Adrenal gland (tissue), 9 donors: ENCODE measurements at regions not wholly inside any gene's neighbourhood (a gene's known extent, or its start where the extent isn't known, plus 50 kb on each side); places are given as distances from the start of the nearest gene placed in this dataset.

Experiments
- DNase-seq, 7 donors: peaks; one replicate each; pipeline ENCODE4 v3.0.0-alpha.2; 2019 to 2020
- H3K27ac ChIP-seq, 5 donors: fragments of 200-600 bp; sonication (generic) in 4 of 5; 1 replicate in 3 of 5; 2 replicates in 2 of 5; pipeline versions ENCODE4 v1.5.1 to v1.8.0; 2016 to 2020; ENCODE audit warnings: mild to moderate bottlenecking in 1 of 5
- H3K27me3 ChIP-seq: fragments of 200-600 bp; 2 replicates; pipeline ENCODE4 v1.8.0; 2021
- H3K36me3 ChIP-seq, 2 donors: fragments of 200-600 bp; replicated peaks in 1 of 2; 1 replicate in 1 of 2; 2 replicates in 1 of 2; pipeline versions ENCODE4 v1.5.1 to v1.8.0; 2018 to 2022
- H3K4me1 ChIP-seq, 2 donors: fragments of 200-600 bp; replicated peaks in 1 of 2; 1 replicate in 1 of 2; 2 replicates in 1 of 2; pipeline versions ENCODE4 v1.5.1 to v1.8.0; 2018 to 2021
- H3K4me3 ChIP-seq, 4 donors: fragments of 200-600 bp; sonication (generic) in 3 of 4; one replicate each; pipeline ENCODE4 v1.5.1; 2016 to 2018
- H3K9me3 ChIP-seq, 3 donors: fragments of 200-600 bp; sonication (generic) in 1 of 3; replicated peaks in 1 of 3; 1 replicate in 2 of 3; 2 replicates in 1 of 3; pipeline versions ENCODE4 v1.5.1 to v1.8.0; 2016 to 2021
- POLR2A ChIP-seq, 2 donors: fragments of 450-650 bp; IDR thresholded peaks; one replicate each; pipeline ENCODE4 v1.6.1; 2017; ENCODE audit warnings: antibody characterized with exemption in 2 of 2, mild to moderate bottlenecking in 2 of 2, moderate library complexity in 1 of 2
- WGBS, 4 donors: extraction: QIAGEN DNeasy Blood & Tissue Kit in 2 of 4; methylation state at CpG; one replicate each; pipeline versions ENCODE4 v1.1.5 to v1.1.7; 2013 to 2017; 5-methylcytosine and 5-hydroxymethylcytosine counted together
- intact Hi-C, 2 donors: fragments of 100-400 bp; cut with DNase I; formaldehyde crosslinking; loops; one replicate each; pipeline versions ENCODE4 v1.14.1 to v1.15.0; 2022 to 2023
- TF ChIP-seq, protein P1 (sequence below), 6 experiments: fragments of 450-650 bp in 4 of 6; fragments of 200-600 bp in 2 of 6; sonication (generic) in 1 of 6; IDR thresholded peaks; 1 replicate in 5 of 6; 2 replicates in 1 of 6; pipeline versions ENCODE4 v1.5.1 to v1.8.0; 2016 to 2021; ENCODE audit warnings: antibody characterized with exemption in 6 of 6, mild to moderate bottlenecking in 2 of 6, moderate library complexity in 1 of 6
- donor health status: healthy with polysubstance abuse.
- donor health status: Bipolar disorder and iron deficiency.
- donor health status: DM: yes; HTN: yes; CAD: no.
- donor health status: DM: no; HTN: no; CAD: no.
- donor health status: DM: no; HTN: no; CAD: no.

DNA sequence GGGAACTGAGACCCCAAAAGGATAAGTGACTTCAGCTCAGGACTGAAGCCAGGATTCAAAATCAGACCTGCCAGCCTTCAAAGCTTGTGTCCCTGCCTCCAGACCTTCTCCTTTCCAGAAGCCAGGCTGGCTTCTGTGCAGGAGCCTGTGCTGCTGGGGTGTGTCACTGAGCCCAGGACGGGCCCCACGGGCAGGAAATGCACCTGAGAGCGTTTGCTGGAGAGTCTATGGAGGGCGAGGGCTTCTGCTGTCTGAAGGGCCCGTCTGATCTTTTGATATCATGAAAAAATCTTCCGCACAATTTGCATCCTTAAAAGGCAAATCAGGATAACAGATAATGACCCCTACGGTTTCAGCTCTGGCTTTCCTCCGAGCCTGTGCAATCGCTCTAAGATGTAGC lies 125.4 kb downstream of the FAM43A start:
- Histone ChIP-seq H3K9me3 (no peaks in the 10 kb centered on the region), H3K4me3 (no peak overlapping the region), H3K27me3 (no peaks in the 10 kb centered on the region), H3K36me3 (no peaks in the 10 kb centered on the region), H3K4me1 (no peaks in the 10 kb centered on the region), H3K27ac (no peak overlapping the region)
- DNase-seq: peak in 1 of 7 donors; percentile 44
- intact Hi-C loops: no loop called here
- 68 to 81% (median 79%) methylated on average over 5 to 9 of the region's 9 CpGs for WGBS, 4 donors
- TF ChIP-seq POLR2A (IDR thresholded peaks at IDR 0.05): no peak
- TF ChIP-seq, protein P1, sequence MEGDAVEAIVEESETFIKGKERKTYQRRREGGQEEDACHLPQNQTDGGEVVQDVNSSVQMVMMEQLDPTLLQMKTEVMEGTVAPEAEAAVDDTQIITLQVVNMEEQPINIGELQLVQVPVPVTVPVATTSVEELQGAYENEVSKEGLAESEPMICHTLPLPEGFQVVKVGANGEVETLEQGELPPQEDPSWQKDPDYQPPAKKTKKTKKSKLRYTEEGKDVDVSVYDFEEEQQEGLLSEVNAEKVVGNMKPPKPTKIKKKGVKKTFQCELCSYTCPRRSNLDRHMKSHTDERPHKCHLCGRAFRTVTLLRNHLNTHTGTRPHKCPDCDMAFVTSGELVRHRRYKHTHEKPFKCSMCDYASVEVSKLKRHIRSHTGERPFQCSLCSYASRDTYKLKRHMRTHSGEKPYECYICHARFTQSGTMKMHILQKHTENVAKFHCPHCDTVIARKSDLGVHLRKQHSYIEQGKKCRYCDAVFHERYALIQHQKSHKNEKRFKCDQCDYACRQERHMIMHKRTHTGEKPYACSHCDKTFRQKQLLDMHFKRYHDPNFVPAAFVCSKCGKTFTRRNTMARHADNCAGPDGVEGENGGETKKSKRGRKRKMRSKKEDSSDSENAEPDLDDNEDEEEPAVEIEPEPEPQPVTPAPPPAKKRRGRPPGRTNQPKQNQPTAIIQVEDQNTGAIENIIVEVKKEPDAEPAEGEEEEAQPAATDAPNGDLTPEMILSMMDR (IDR thresholded peaks at IDR 0.05): no peak

DNA sequence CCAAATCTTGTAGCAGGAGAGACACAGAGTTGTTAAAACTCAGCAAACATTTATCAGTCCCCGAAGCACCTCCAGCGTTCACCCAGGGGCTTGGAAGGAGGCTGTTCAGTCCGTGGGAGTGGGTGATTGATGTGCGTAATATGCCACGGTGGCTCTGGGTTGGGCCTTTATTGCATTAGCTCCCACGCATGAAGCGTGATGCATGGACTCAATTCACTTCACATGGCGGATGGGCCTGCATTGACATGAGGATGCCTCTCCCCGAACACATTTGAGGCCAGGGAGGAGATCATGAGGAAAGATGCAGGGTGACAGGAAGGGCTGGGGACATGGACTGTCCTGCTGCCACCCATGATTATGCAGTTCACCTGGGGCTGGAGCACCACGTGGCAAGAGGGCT lies 126.5 kb downstream of the FAM43A start:
- Histone ChIP-seq H3K9me3 (no peaks in the 10 kb centered on the region), H3K4me3 (no peak overlapping the region), H3K27ac (no peak overlapping the region), H3K4me1 (no peaks in the 10 kb centered on the region), H3K27me3 (no peaks in the 10 kb centered on the region), H3K36me3 (no peaks in the 10 kb centered on the region)
- 89 to 94% (median 91%) methylated on average over 9 to 10 of the region's 10 CpGs for WGBS, 4 donors
- DNase-seq: peak in 1 of 7 donors; percentile 39
- intact Hi-C loops: no loop called here
- no peak for TF ChIP-seq POLR2A (IDR thresholded peaks at IDR 0.05)
- TF ChIP-seq, protein P1 (IDR thresholded peaks at IDR 0.05): no peak

DNA sequence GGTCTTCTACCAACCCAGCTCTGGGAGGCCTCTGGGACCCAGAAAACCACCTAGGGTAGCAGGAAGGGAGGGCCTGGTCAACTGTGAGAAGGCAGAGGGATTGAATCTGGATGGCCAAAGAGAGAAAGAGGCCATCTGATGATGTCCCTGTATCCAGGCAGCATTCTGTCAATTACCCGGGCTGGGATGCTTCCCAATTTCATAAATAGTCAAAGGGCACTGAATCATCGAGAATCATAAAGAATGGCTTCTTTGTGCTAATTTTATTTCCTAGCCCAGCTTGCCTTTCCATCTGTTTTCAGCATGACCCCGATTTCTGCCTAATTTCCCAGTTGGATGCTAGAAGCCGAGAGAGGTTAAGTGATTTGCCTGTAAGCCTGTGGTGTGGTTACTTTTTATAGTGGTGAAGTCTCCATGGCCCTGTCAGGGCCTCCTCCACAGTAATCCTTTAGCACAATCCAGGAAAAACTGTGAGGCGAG lies 129.2 kb downstream of the FAM43A start:
- Histone ChIP-seq H3K4me3 (no peak overlapping the region), H3K9me3 (no peaks in the 10 kb centered on the region), H3K4me1 (no peaks in the 10 kb centered on the region), H3K27me3 (no peaks in the 10 kb centered on the region), H3K27ac (no peak overlapping the region), H3K36me3 (no peaks in the 10 kb centered on the region)
- intact Hi-C loops: no loop called here
- DNase-seq: no peak
- 67 to 79% (median 71%) methylated on average over 5 of the region's 5 CpGs for WGBS, 4 donors
- TF ChIP-seq, protein P1 (IDR thresholded peaks at IDR 0.05): no peak
- TF ChIP-seq POLR2A (IDR thresholded peaks at IDR 0.05): no peak

- H3K9me3 ChIP-seq: no peaks in the 10 kb centered on the region
- no peaks in the 10 kb centered on the region for H3K27me3 ChIP-seq
- no peaks in the 10 kb centered on the region for H3K36me3 ChIP-seq
- no peak overlapping the region for H3K27ac ChIP-seq
- intact Hi-C loops: no loop called here
- no peak for DNase-seq
- TF ChIP-seq, protein P1 (IDR thresholded peaks at IDR 0.05): no peak
- no peak for TF ChIP-seq POLR2A (IDR thresholded peaks at IDR 0.05)
- H3K4me1 ChIP-seq: no peaks in the 10 kb centered on the region
- 76 to 91% (median 85%) methylated on average over 12 of the region's 12 CpGs for WGBS, 4 donors
- no peak overlapping the region for H3K4me3 ChIP-seq
Observed at GRCh38 chr3:194816748-194817591, 131.3 kb downstream of the FAM43A start.
